Kidney glomerular epithelial cell (primary cell): ENCODE measurements at regions not wholly inside any gene's neighbourhood (a gene's known extent, or its start where the extent isn't known, plus 50 kb on each side); places are given as distances from the start of the nearest gene placed in this dataset.

Source experiments
- DNase-seq: peaks from one replicate; lab custom pipeline; 2025; lab: John Stamatoyannopoulos, UW

DNA sequence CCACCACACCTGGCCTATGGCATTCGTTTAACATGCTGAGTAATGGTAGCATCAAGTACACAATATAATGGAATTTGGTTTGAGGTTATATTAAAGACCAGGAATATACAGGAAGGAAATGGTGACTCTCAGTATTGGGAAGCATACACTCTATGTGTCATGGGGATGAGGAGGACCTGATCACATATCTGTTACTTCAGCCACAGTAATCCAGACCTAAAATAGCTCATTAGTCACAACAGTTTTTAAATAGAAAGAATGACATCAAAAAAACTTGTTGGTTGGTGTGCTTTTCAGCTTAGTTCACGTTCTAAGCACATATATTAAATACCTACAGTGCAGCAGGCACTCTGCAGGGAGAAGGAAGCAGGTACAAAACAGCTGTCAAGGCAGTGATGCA is 52.5 kb upstream of the ATP2C1 start:
- no peak for DNase-seq

DNA sequence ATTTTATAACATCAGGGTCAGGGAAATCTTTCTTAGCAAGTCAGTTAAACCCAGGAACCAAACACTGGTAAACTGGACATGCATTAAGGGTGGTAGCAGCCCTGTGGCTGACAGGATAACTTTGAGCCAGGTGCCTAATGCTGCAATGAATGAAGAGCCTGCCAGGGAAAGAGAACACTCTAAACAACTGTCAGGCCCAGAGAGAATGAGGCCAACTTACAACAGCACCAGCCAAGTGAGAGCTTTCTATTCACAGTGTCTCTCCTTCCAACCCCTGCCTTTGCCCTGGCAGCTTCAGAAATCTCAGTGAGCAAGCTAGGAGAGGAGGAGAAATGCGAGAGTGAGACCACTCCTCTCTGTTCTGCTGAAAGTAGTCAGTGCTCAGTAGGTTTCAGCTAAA is 50.4 kb upstream of the ATP2C1 start:
- no peak for DNase-seq
